HG03520 (cell line): ENCODE measurements at regions not wholly inside any gene's neighbourhood (a gene's known extent, or its start where the extent isn't known, plus 50 kb on each side); places are given as distances from the start of the nearest gene placed in this dataset.

Experiments
- ATAC-seq: cut with Tn5 transposase; IDR thresholded peaks from one replicate; pipeline ENCODE4 v1.9.1; 2021; ENCODE audit warnings: mild to moderate bottlenecking, moderate library complexity; ENCODE audit not compliant: unreplicated experiment

DNA sequence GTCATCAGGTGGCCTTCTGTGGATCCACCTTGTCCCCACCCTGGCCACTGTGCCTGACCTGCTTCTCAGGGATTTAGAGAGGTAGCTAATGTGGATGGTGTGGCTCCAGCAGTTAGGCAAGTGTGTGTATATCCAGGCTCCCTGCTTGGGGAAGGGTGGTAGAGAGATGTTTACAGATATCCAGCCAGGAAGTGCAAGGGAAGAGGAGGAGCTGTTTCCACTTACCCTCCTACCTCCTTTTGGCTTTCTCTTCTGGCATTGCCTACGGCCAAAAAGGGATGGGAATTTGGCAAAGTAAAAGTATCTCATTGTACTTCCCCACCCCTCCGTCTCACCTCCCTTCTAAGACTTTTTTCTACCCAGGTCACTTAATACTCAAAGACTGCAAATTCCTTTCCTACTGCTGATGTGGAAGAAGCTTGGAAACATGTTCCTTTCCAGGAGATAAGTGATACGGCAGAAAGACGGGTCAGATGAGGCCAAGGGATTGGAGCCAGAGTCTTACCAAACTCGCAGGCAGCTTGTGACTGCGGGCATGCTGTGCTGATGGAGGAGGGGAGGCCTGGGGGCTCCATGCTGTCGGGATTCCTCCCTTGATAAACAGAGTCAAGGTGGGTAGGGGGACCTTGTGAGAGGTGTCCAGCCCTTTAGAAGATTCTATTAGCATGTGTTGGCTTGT is 253.4 kb downstream of the PRL start:
- no peak for ATAC-seq

DNA sequence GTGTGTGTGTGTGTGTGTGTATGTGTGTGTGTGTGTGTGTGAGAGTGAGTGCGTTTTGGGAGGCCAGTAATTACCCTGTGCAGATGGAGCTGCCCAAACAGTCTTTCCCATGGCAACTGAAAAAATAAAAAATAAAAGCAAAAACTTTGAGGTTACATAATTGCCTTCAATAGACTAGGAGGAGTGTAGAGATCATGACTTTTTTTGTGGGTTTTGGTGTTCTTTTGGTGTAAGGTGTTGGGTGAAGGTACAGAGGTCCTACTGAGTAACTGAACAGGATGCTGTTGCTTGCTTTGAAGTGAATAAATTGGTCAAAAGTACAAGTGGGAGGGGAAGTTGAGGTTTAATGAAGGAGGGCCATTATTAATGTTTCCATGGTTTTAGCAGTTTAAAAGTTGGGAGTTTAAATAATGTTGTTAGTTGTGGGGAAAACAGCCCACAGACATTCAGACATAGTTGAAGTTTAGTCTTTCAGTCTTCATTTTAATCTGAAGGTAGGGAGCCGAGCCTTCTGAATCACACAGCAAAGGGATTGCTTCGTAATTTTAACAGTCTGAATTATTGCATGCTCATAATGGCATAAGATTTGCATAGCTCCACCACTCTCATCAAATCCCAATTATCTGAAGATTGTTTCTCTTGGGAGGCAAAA is 251.4 kb downstream of the PRL start:
- no peak for ATAC-seq

DNA sequence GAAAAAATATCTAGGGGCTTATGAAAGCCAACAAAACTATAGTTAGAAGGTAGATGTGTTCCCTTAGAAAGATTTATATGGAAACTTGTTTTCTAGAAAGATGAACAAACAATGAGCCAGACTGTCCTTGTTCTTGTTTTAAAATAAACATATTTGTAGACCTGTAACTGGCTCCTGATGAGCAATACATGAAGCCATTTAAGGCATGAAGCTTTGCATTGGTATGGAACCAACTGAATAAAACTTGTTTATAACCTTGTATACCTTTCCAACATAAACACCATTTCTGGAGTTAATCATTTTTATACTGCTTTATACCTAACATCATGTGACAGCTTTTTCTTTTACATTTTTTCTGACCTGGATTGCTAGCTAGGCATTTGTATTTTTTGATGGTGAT is 247.8 kb downstream of the PRL start:
- ATAC-seq: no peak

DNA sequence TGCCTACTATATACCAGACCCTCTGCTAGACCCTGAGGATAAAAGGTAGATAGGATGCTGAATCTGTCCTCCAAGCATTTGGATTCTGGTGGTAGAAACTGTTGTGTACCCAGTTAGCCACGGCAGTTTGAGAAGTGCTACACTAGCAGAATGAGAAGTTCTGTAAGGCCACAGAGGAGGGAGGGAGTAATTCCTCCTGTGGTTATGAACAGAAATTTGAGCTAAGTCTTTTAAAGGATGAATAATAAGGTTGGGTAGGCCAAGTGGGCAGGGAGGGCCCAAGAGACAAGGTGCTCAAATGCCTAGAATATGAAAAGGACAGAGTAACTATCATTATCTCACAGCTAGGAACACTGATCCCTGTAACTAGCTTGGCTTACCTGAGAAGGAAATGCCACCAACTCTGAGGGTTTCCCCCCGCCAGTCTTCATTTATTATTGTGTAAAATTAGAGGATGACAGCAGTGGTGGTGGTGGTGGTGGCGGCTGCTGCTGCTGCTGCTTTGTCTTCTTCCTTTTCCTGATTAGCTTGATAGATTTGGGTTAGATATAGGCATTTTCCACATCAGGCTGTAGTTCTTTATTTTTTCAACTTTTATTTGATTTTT is 243.3 kb downstream of the PRL start:
- ATAC-seq: no peak

DNA sequence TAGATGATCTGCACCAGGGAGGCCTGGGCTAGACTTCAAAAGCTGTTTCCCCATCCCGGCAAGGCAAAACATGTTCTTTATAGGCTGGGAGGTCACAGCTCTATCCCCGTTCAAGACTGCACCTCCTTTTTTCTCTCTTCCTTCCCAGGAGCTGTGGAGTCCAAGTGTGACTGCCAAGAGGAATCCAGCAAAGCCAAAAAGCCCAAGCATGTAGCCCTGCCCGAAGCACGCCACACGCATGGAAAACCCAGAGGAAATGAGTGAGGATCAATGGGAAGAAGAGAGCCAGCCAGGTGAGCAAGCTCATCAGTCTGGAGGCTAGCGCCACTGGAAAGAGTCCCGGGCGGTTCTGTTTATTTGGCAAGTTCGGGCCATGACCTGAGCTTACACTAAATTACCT is 240.4 kb downstream of the PRL start:
- no peak for ATAC-seq

DNA sequence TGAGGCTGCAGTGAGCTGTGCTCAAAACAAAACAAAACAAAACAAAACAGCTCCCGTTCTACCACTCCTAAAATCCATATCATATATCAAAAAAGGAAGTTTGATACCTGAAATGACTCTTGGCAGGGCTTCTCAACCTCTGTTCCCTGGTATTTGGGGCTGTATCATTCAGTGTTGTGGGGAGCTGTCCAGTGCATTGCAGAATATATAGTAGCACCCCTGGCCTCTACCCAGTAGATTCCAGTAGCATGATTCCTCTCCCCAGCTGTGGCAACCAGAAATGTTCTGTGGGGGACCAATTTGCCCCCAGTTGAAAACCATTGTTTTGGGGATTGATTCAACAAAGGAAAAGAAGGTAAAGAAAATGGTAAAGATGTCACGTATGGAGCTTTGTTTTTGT is 238.9 kb downstream of the PRL start:
- no peak for ATAC-seq

DNA sequence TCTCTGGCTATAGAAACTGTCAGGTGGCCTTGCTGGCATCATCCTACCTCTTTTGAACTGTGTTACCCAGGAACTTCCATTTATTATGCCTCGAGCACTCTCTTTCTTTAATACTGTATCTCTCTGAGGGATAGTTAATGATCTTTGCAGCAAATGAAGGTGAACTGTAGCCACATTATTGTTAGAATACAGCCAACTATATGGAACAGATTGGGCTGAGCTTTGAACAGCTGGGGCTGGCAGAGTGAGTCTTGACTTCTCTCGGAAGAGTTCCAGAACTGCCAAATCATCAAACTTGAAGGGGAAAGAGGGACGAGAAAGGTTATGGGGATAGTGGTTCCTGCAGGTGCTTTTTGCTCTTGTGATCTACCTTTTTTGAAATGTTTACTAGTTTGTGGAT is 237.7 kb downstream of the PRL start:
- ATAC-seq: no peak

DNA sequence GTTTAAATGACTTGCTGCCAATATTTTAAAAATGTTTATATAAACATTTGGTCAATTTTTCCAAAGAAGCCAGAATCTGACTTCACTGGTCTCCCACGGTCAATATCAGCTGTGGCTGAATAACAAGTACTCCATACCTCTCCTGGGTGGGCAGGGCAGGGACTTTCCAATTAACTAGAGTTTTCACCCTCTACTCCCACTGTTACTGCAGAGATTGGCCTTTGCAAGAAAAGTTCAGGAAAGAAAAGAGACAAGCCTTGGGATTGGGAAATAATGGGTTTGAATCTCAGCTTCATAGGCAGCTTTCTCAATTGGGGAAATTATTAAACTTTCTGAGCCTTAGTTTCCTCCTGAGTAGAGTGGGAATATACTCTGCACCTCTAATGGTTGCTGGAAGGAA is 236.9 kb downstream of the PRL start:
- no peak for ATAC-seq

DNA sequence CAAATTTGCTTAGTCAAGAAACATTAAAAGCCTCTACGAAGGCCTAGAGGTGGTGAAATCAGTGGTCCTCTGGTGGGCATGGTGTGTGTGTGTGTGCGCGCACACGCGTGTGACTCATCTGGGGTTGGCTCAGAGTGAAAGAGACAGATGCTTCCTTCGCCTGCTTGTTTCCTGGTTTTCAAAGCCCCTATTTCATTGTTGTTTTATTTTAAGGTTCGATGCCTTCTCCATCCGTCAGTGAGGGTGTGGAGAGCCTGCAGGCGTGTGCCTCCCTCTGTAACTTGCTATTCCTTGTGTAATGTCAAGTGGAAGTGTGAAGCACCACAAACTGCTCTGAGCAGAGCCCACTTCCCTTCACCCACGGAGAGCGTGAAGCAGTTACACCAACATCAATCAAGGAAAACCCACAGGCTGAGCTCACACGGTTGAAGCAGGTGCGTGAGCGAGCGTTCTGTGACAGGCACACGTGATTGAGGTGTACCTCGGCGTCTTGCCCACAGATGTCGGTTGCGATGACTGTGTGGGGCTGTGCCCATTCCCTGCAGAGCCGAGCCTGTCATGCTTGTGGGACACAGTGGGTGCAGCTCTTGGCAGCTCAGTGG is 233.9 kb downstream of the PRL start:
- ATAC-seq: peak; percentile 53

DNA sequence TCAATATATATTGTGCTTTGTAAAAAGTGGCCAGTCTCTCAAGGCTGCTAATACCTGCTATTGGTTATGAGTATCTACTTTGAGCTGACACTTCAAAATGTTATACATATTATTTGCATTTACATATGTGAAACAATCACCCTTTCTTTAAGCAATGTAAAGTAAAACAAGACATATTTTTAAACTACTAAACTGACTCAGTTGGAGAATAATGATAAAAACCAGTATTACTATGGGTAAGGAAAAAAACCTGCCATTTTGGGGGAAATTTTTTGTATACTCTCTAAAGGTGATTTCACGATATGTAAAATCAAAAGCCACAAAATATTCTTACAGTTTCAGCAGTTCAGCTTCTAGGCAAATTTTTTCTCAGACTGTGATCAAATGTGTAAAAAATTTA is 232.3 kb downstream of the PRL start:
- peak; percentile 30 for ATAC-seq

DNA sequence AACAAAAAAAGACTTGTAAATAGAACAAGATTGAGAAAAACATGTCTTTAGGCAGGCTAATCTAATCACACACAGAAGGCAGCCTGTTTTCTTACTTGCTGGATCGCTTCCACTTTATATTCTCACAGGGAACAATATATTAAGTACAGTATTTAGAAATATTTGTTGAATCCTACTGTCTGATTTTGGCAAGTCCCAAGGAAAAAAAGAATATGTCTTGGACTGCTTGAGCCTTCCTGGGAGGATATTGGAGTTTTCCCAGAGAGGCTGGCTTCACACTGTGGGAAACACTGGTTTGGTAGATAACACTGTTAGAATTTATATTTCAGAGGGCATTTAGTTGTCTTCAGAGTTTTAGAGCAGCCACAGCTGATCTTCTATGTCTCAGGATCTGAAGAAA is 229.7 kb downstream of the PRL start:
- no peak for ATAC-seq

DNA sequence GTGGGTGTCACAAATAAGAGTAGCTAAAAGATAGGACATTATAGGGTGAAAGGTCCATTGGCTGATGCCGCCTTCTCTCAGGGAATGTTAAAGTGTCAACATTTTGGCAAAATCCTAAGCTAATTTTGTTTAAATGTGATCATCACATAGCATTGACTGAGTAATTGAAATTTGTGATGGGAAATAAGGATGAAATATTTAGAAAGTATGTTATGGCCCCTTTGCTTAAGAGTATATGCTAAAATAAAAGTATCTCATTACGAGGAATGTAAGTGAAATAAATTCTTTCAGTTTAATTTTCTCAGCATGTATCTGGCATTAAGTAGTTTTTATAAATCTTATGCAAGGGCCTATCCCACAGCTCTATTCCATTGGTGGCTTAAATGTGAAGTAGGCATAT is 229.2 kb downstream of the PRL start:
- no peak for ATAC-seq

DNA sequence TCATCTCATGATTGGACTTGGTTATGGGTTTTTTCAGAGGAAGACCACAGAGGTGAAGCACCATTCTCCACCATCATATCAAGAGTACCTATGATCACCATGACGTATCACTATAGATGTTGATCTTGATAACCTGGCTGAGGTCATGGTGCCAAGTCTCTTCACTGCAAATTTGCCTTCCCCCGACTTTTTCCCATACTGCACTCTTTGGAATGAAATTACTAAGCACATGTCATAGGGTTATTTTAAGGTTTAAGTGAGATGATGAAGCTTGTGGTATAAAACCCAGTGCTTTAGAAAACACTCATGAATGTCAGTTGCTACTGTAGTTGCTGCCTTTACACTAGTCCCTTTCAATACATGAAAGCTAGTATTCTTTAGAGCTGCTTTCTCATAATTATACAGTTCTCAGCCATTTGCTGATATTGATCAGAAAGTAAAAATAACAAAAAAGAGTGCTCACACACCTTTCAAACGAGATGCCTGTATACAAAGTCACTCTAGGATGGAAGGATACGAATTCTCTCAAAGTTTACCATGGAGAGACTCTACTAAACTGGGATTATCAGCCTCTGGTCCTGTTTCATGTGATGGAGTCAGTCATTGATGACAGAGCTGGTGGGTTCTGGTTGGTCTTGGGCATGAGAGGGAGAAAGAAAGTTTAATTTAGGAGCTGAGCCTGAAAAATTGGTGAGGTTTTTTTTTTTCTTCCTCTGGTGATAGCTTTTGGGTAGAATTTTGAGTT is 228.1 kb downstream of the PRL start:
- ATAC-seq: peak; percentile 60

DNA sequence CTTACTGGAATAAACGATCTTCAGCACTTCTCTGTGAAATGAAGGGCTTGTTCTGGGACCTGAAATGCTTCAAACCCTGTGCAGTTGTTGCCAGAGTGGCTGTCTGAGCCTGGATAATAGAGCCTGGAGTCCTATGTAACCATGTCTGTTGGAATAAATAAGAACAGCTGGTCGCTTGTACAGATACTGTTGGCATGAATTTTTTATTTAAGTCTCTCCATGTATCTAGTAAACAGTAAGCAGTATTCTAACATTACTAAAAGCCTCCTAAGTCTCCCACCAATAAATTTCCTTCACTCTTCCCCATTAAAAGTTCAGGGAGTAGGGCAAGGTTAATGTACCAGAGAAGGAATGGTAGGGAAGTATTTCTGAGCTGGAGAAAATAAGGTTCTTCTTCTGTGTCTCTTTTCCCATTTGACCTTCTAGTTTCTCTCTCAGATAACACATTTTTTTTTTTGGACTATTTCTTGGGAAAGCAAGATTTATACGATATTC is 227.5 kb downstream of the PRL start:
- ATAC-seq: no peak

DNA sequence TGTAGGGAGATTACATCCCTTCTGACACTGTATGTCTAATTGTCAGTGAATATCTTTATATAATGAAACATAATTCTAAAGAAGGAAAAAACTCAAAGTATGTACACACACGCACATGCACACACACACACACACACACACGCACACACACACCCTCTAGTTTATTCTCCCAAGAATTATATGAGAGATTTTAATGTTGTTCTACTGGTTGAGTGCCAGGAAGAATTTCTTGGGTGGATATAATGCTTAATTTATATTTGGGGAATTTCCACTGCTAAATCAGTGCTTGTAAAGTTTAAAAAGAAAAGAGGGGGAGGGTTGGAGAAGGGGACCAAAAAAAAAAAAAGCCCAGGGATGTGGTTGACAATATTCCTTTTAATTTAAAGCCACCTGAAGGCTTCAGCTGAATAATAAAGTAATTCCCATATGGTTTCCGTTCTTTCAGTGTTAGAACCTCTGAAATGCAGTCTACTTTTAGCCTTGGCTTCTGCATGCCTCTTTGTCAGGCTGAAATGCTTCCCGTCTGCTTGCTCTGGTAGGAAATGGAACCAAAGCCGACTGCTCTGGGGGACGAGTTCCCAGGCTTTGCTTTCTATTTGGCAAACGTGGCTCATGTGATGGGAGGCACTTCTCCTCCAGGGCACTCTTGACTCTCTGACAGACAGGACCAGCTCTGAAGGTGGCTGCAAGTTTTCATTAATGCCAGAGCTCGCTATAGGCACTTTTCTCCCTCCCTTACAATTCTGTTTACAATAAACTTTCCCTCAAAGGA is 225.4 kb downstream of the PRL start:
- no peak for ATAC-seq

DNA sequence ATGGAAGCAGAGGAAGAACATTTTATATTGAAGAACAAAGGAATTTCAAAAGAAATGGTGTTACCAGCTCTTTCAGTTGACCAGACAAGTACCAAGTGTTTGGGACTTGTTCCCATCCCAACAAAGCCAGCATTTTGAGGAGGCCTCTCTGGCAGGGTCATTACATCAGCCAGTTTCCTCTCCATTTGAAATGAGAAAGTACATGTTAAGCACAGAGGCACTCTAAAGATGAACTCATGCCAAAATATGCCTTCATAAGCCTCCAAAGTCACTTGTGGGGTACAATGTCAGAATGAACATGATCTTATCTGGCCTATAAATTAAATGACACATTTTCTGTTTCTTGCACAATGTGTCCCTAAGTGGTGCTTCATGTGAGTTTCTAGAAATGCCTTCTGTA is 223.9 kb downstream of the PRL start:
- no peak for ATAC-seq

DNA sequence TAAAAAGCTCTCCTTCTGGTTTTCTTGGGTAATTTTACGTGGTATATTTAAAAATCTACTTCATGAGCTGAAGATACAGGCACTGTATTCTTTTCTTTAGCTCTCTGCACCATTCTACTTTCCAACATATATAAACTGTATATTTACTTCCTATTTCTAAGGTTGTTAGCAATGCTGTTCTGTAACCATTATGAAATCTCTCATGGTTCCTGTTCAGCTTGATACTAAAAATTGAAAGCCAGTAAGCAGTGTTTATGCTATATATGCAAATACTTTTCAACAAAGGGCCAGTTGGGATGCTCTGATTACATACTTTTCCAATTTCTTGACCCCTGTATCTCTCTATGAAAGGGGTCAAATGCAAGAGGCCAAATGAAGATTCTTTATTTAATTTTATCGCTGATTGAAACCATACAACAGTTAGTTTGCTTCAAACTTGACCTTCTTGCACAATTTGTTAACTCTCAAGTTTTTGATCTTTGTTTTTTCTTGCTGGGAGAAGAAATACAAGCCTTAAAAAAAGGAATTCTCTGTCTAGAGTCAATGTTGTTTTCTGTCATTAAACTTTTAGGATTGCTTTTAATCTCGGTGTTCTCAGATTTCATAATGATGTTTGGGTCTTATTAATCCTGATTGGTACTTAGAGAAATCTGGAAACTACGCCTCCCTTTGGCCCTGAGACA is 223.2 kb downstream of the PRL start:
- no peak for ATAC-seq

DNA sequence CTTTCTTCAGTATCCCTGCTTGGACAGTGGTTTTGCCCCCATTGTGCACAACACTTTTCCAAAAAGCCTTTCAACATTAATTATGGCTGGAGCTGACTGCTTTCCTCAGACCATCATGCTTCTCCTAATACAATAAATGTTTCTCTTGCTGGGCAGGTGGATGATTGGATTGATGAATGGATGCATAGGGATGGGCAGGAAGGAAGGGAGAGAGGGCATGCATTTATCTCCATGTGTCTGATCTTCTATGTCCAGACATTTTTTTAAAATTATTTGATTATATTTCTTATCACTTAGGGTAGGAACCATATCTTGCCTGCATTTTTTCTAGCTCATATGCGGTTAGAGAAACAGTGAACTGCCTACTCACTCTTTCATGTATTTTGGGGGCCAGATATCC is 218.5 kb downstream of the PRL start:
- no peak for ATAC-seq

DNA sequence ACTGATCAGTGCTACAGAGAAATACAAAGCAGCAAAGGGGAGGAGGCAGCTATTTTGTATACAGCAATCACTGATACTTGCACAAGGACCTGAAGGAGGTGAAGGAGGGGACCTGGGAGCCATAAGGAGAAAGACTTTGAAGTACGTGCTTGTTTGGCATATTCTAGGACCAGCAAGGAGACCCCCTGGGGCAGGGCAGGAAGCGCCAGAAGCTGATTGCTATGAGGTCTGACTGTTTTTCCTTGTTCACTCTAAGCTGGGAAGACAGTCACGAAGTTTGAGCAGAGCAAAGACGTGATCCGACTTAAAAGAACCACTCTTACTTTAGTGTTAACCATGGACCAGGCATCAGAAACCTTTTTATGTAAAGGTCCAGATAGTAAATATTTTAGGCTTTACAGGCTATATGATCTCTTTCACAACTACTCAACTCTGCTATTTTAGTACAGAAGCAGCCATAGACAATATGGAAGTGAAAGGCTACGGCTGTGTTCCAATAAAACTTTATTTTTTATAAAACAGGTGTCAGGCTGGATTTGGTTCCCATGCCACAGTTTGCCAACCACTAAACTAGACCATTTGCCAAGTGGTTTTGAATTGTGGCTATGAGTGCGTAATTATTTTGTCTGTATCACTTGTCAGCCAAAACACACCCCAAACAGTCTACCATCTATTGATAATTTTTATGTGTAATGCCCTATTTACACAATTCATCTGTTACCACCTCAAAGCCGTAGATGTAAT is 217.9 kb downstream of the PRL start:
- ATAC-seq: no peak
